H9 (cell line): ENCODE measurements at regions not wholly inside any gene's neighbourhood (a gene's known extent, or its start where the extent isn't known, plus 50 kb on each side); places are given as distances from the start of the nearest gene placed in this dataset.

Experiments used
- DNase-seq: peaks from one replicate; pipeline ENCODE4 v3.0.0-alpha.2; 2017
- H2AFZ ChIP-seq: one replicate; pipeline ENCODE4 v1.6.1; 2013; ENCODE audit warnings: mild to moderate bottlenecking, low read length, control low read depth, moderate library complexity
- H2AK5ac ChIP-seq: 2 replicates; pipeline ENCODE4 v1.6.1; 2013; ENCODE audit warnings: low read length, control low read depth, mixed read lengths; ENCODE audit not compliant: insufficient read length
- H2BK120ac ChIP-seq: one replicate; pipeline ENCODE4 v1.6.1; 2013; ENCODE audit warnings: low read depth, mild to moderate bottlenecking, low read length, control low read depth, inconsistent platforms; ENCODE audit not compliant: poor library complexity, severe bottlenecking
- H2BK12ac ChIP-seq: 2 replicates; pipeline ENCODE4 v1.6.1; 2013; ENCODE audit warnings: low read length, control low read depth, mixed read lengths, low read depth; ENCODE audit not compliant: insufficient read length
- H2BK15ac ChIP-seq: 2 replicates; pipeline ENCODE4 v1.6.1; 2013; ENCODE audit warnings: low read depth, low read length, control low read depth
- H2BK20ac ChIP-seq: one replicate; pipeline ENCODE4 v1.6.1; 2013; ENCODE audit warnings: low read depth, mild to moderate bottlenecking, low read length, control low read depth, inconsistent platforms; ENCODE audit not compliant: poor library complexity, severe bottlenecking
- H2BK5ac ChIP-seq: 2 replicates; pipeline ENCODE4 v1.6.1; 2013; ENCODE audit warnings: low read length, control low read depth, mixed read lengths; ENCODE audit not compliant: insufficient read length
- H3K14ac ChIP-seq: 2 replicates; pipeline ENCODE4 v1.6.1; 2013; ENCODE audit warnings: low read length, control low read depth; ENCODE audit not compliant: insufficient read depth
- H3K18ac ChIP-seq: 2 replicates; pipeline ENCODE4 v1.6.1; 2013; ENCODE audit warnings: low read depth, mild to moderate bottlenecking, mixed read lengths, low read length, control low read depth; ENCODE audit not compliant: insufficient read length
- H3K23ac ChIP-seq: 2 replicates; pipeline ENCODE4 v1.6.1; 2013; ENCODE audit warnings: low read length, control low read depth, mixed read lengths, low read depth; ENCODE audit not compliant: insufficient read length
- H3K23me2 ChIP-seq: 2 replicates; pipeline ENCODE4 v1.6.1; 2013; ENCODE audit warnings: low read depth, mild to moderate bottlenecking, mixed read lengths, low read length, control low read depth; ENCODE audit not compliant: insufficient read length, poor library complexity, severe bottlenecking
- H3K27ac ChIP-seq: 2 replicates; pipeline ENCODE4 v1.5.1; 2013; ENCODE audit warnings: low read length, control low read depth, mixed read lengths, low read depth; ENCODE audit not compliant: insufficient read length
- H3K27me3 ChIP-seq: 2 replicates; pipeline ENCODE4 v1.6.1; 2013; ENCODE audit warnings: low read length, control low read depth, inconsistent platforms; ENCODE audit not compliant: insufficient read depth
- H3K4ac ChIP-seq: 2 replicates; pipeline ENCODE4 v1.6.1; 2013; ENCODE audit warnings: low read depth, mild to moderate bottlenecking, control low read depth, inconsistent platforms, low read length, moderate library complexity
- H3K4me1 ChIP-seq: 2 replicates; pipeline ENCODE4 v1.6.1; 2013; ENCODE audit warnings: low read length, control low read depth, inconsistent platforms; ENCODE audit not compliant: insufficient read depth
- H3K4me2 ChIP-seq: 2 replicates; pipeline ENCODE4 v1.6.1; 2013; ENCODE audit warnings: low read length, control low read depth, mixed read lengths; ENCODE audit not compliant: insufficient read length, insufficient read depth
- H3K56ac ChIP-seq: 2 replicates; pipeline ENCODE4 v1.6.1; 2013; ENCODE audit warnings: low read depth, mild to moderate bottlenecking, mixed read lengths, low read length, control low read depth; ENCODE audit not compliant: insufficient read length
- H3K79me1 ChIP-seq: 2 replicates; pipeline ENCODE4 v1.6.1; 2013; ENCODE audit warnings: low read depth, mild to moderate bottlenecking, moderate library complexity, low read length, control low read depth, inconsistent platforms; ENCODE audit not compliant: insufficient read depth, poor library complexity, severe bottlenecking
- H3K79me2 ChIP-seq: 2 replicates; pipeline ENCODE4 v1.6.1; 2013; ENCODE audit warnings: low read length, control low read depth, inconsistent platforms; ENCODE audit not compliant: insufficient read depth
- H3K9ac ChIP-seq: 2 replicates; pipeline ENCODE4 v1.6.1; 2013; ENCODE audit warnings: low read length, control low read depth, mixed read lengths; ENCODE audit not compliant: insufficient read length; ENCODE audit errors: extremely low read depth
- H3K9me3 ChIP-seq: one replicate; pipeline ENCODE4 v1.6.1; 2013; ENCODE audit warnings: low read depth, low read length, inconsistent platforms; ENCODE audit not compliant: control insufficient read depth
- H3T11ph ChIP-seq: one replicate; pipeline ENCODE4 v1.6.1; 2013; ENCODE audit warnings: mild to moderate bottlenecking, low read length, control low read depth, inconsistent platforms
- H4K20me1 ChIP-seq: one replicate; pipeline ENCODE4 v1.6.1; 2013; ENCODE audit not compliant: control insufficient read depth, insufficient read length, insufficient read depth
- H4K5ac ChIP-seq: 2 replicates; pipeline ENCODE4 v1.6.1; 2013; ENCODE audit warnings: low read depth, mild to moderate bottlenecking, mixed read lengths, low read length, control low read depth; ENCODE audit not compliant: insufficient read length
- H4K8ac ChIP-seq: replicated peaks from 2 replicates; pipeline ENCODE4 v1.6.1; 2013; ENCODE audit warnings: low read length, control low read depth, mixed read lengths, low read depth; ENCODE audit not compliant: insufficient read length
- H4K91ac ChIP-seq: 2 replicates; pipeline ENCODE4 v1.6.1; 2013; ENCODE audit warnings: low read depth, mild to moderate bottlenecking, moderate library complexity, mixed read lengths, low read length, control low read depth; ENCODE audit not compliant: insufficient read length
- H3K27ac Mint-ChIP-seq, 3 experiments: 2 replicates in 2 of 3; 3 replicates in 1 of 3; pipeline ENCODE4 v1.8.0; 2020 to 2021; ENCODE audit warnings: mixed read lengths in 3 of 3, mild to moderate bottlenecking in 1 of 3, moderate library complexity in 1 of 3
- H3K27me3 Mint-ChIP-seq: 2 replicates; pipeline ENCODE4 v1.8.0; 2021; ENCODE audit warnings: low read depth, mild to moderate bottlenecking, moderate library complexity, mixed read lengths
- H3K36me3 Mint-ChIP-seq, 3 experiments: 2 replicates in 2 of 3; 3 replicates in 1 of 3; pipeline ENCODE4 v1.8.0; 2020 to 2021; ENCODE audit warnings: low read depth in 3 of 3, mixed read lengths in 3 of 3; ENCODE audit not compliant: insufficient read depth in 1 of 3
- H3K4me1 Mint-ChIP-seq, 2 experiments: 2 replicates each; pipeline ENCODE4 v1.8.0; 2020; ENCODE audit warnings: mixed read lengths in 2 of 2
- H3K4me3 Mint-ChIP-seq, 2 experiments: 2 replicates in 1 of 2; 3 replicates in 1 of 2; pipeline ENCODE4 v1.8.0; 2020 to 2021; ENCODE audit warnings: mild to moderate bottlenecking in 2 of 2, mixed read lengths in 2 of 2, moderate library complexity in 1 of 2
- H3K9me3 Mint-ChIP-seq, 2 experiments: 2 replicates in 1 of 2; 3 replicates in 1 of 2; pipeline ENCODE4 v1.8.0; 2020; ENCODE audit warnings: mild to moderate bottlenecking in 2 of 2, mixed read lengths in 2 of 2, moderate library complexity in 1 of 2
- WGBS: extraction: QIAGEN DNeasy Blood & Tissue Kit; methylation state at CpG from one replicate; pipeline ENCODE4 v1.1.7; 2013; ENCODE audit warnings: missing lambda C conversion rate, low lambda C conversion rate, mixed read lengths; ENCODE audit not compliant: insufficient read length; ENCODE audit errors: extremely low coverage; 5-methylcytosine and 5-hydroxymethylcytosine counted together
- TF ChIP-seq, protein P1 (sequence below): fragments of 200-600 bp; sonication (generic); conservative IDR thresholded peaks from 3 replicates; pipeline ENCODE4 v1.8.0; 2021; ENCODE audit warnings: antibody characterized with exemption, mild to moderate bottlenecking

- Histone ChIP-seq H3K4me1 (no peaks in the 10 kb centered on the region), H3K23ac (no peak overlapping the region), H3K56ac (no peak overlapping the region), H3K14ac (no peak overlapping the region), H4K91ac (no peak overlapping the region), H3K79me2 (no peaks in the 10 kb centered on the region), H2BK20ac (no peak overlapping the region), H3K27ac (no peak overlapping the region), H3K18ac (no peak overlapping the region), H3K23me2 (no peaks in the 10 kb centered on the region), H2AK5ac (no peak overlapping the region), H4K20me1 (no peaks in the 10 kb centered on the region), H3K9me3 (no peaks in the 10 kb centered on the region), H2BK5ac (no peak overlapping the region), H3K4me2 (no peak overlapping the region), H3K27me3 (no peaks in the 10 kb centered on the region), H3K79me1 (no peaks in the 10 kb centered on the region), H2BK120ac (no peak overlapping the region), H3K4ac (no peak overlapping the region), H3T11ph (no peak overlapping the region), H2BK15ac (no peak overlapping the region), H4K5ac (no peak overlapping the region), H4K8ac (no peak overlapping the region), H3K9ac (no peak overlapping the region), H2BK12ac (no peak overlapping the region), H2AFZ (no peak overlapping the region)
- TF ChIP-seq, protein P1, sequence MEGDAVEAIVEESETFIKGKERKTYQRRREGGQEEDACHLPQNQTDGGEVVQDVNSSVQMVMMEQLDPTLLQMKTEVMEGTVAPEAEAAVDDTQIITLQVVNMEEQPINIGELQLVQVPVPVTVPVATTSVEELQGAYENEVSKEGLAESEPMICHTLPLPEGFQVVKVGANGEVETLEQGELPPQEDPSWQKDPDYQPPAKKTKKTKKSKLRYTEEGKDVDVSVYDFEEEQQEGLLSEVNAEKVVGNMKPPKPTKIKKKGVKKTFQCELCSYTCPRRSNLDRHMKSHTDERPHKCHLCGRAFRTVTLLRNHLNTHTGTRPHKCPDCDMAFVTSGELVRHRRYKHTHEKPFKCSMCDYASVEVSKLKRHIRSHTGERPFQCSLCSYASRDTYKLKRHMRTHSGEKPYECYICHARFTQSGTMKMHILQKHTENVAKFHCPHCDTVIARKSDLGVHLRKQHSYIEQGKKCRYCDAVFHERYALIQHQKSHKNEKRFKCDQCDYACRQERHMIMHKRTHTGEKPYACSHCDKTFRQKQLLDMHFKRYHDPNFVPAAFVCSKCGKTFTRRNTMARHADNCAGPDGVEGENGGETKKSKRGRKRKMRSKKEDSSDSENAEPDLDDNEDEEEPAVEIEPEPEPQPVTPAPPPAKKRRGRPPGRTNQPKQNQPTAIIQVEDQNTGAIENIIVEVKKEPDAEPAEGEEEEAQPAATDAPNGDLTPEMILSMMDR = no peak
- H3K4me3 Mint-ChIP-seq = no peak overlapping the region
- no peaks in the 10 kb centered on the region for H3K36me3 Mint-ChIP-seq
- H3K27me3 Mint-ChIP-seq = no peaks in the 10 kb centered on the region
- DNase-seq = no peak
- no peak overlapping the region for H3K27ac Mint-ChIP-seq
- H3K4me1 Mint-ChIP-seq = no peaks in the 10 kb centered on the region
- H3K9me3 Mint-ChIP-seq = no peaks in the 10 kb centered on the region
- no CpG with 5 or more reads among the region's 1 CpG for WGBS
Observed at GRCh38 chr7:85695533-85695932, 508.7 kb upstream of the SEMA3D start.
